Left cardiac atrium (tissue), 4 donors: ENCODE measurements at regions not wholly inside any gene's neighbourhood (a gene's known extent, or its start where the extent isn't known, plus 50 kb on each side); places are given as distances from the start of the nearest gene placed in this dataset.

Source experiments
- ATAC-seq, 2 donors: fragments of 200-7000 bp; cut with Tn5 transposase; one replicate each; pipeline ENCODE4 v1.9.1; 2020; ENCODE audit warnings: mild to moderate bottlenecking in 2 of 2, moderate library complexity in 2 of 2
- DNase-seq: peaks from one replicate; pipeline ENCODE4 v3.0.0-alpha.2; 2020
- intact Hi-C, 2 donors: fragments of 100-400 bp; cut with DNase I; formaldehyde crosslinking; loops; one replicate each; pipeline versions ENCODE4 v1.14.1 to v1.15.1; 2022 to 2023
- donor health status: DM: no; HTN: yes; CAD: no.
- donor health status: DM: no; HTN: yes; CAD: no; lungs with severe emphysema.
- donor health status: DM: yes; HTN: yes; CAD: no.
- donor health status: Dilated cardiomyopathy.

- DNase-seq (no peak), ATAC-seq (no peak)
- intact Hi-C loops, result no loop called here
Measured at GRCh38 chr9:31637265-31637664, 747.2 kb upstream of the ACO1 start.

GRCh38 chr9:31637861-31638260 is 746.6 kb upstream of the ACO1 start:
- no peak for DNase-seq
- intact Hi-C loops, result no loop called here
- ATAC-seq, result no peak

DNA sequence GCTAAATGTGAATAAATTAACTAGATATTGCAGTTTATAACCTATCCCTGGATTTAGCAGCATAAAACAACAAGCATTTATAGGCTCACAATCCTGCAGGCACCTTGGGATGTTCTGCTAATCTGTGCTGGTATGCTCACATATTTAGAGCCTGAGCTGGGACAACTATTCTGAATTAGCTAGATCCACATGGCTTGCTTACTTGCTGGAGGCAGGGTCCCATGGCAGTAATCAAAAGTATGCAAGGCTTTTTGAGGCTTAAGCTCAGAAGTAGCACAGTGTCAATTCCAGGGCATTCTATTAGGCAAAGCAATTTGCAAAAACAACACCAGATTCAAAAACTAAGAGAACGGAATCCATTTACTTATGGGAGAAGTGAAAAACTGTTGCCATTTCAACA is 745.0 kb upstream of the ACO1 start:
- ATAC-seq (no peak), DNase-seq (no peak)
- intact Hi-C loops, result no loop called here

GRCh38 chr9:31669311-31669710 is 715.1 kb upstream of the ACO1 start:
- DNase-seq, result no peak
- intact Hi-C loops, result no loop called here
- no peak for ATAC-seq

GRCh38 chr9:31671011-31671410 is 713.4 kb upstream of the ACO1 start:
- DNase-seq, result no peak
- intact Hi-C loops, result no loop called here
- no peak for ATAC-seq

- DNase-seq (no peak), ATAC-seq (no peak)
- intact Hi-C loops, result no loop called here
Measured at GRCh38 chr9:31674264-31674663, 710.2 kb upstream of the ACO1 start.

DNA sequence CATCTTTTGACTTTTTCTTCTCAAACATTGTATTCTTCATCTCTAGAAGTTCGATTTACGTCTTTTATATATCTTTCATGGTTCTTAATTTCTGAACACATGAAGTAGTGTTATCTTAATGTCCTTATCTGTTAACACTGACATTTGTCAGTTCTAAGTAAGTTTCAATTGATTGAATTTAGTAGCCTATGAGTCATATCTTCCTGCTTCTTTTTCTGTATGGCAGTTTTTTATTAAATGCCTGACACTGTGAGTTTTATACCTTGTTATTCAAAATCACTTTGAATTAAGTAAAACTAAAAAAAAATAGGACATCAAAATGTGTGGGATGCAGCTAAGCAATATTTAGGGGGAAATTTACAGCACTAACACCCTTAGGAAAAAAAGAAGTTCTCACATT is 707.0 kb upstream of the ACO1 start:
- DNase-seq, result no peak
- no peak for ATAC-seq
- intact Hi-C loops, result no loop called here

GRCh38 chr9:31677877-31678276 is 706.6 kb upstream of the ACO1 start:
- DNase-seq (no peak), ATAC-seq (no peak)
- intact Hi-C loops, result no loop called here

GRCh38 chr9:31683116-31683515 is 701.3 kb upstream of the ACO1 start:
- ATAC-seq (no peak), DNase-seq (no peak)
- intact Hi-C loops, result no loop called here

- intact Hi-C loops, result no loop called here
- DNase-seq, result no peak
- no peak for ATAC-seq
Measured at GRCh38 chr9:31697956-31698355, 686.5 kb upstream of the ACO1 start.

- ATAC-seq, result no peak
- intact Hi-C loops, result no loop called here
- no peak for DNase-seq
Measured at GRCh38 chr9:31699836-31700235, 684.6 kb upstream of the ACO1 start.

GRCh38 chr9:31700252-31701045 is 684.0 kb upstream of the ACO1 start:
- DNase-seq (no peak), ATAC-seq (no peak)
- intact Hi-C loops, result no loop called here

DNA sequence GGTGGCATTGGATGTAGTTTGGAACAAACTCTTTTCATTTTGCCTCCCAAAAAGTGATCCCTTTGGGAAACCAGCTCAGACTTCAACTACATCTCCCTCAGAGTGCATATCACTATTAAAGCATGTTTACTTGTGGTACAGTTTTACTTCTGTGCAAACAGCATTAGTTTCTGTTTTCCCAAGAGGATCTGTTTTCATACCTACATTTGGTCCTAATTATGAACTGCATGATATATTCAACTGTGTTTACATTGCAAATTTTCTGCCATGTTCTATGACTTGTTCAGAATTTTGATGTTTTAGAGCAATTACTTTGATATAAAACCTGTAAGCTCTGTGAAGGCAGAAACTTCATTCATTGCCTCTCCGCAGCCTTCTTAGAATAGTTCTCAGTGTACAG is 681.5 kb upstream of the ACO1 start:
- intact Hi-C loops, result no loop called here
- no peak for ATAC-seq
- no peak for DNase-seq

- intact Hi-C loops, result no loop called here
- ATAC-seq (peak in 1 of 2 donors; percentile 30), DNase-seq (peak; percentile 27)
Measured at GRCh38 chr9:31715250-31715649, 669.2 kb upstream of the ACO1 start.

DNA sequence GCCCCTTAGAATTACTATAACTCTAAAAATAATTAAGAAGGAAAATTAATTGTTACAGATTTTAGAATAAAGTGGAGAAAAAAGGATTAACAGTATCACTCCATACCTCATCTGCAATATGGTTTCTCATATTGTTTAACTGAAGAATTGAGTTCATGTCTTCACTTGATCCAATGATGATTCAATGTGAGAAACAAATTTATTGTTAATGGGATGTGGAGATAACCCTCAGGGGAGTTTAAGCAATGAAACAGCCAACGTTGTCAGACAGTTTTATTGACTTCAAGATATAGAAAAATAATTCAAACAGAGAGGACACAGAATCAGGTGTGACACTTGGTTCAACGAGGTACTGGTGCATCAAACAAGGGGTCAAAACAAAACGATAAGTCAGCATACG is 665.2 kb upstream of the ACO1 start:
- ATAC-seq, result no peak
- intact Hi-C loops, result no loop called here

DNA sequence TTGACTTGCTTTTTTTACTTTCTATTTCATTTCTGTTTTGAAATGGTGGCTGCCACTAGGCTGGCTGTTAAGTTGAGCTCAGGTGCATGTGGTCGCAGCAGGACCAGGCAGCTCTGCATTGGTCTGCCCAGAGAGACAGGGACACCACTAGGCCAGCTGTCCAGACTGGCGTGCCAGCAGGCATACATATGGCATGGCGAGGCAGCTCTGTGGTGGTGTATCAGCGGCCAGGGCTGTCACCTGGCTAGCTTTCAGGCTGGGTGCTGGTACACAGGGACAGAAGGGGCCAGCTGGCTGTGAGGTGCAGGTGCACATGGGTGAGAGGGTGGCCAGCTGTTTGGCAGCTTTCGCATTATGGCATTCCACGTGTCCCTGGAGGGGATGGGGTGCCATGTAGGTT is 654.0 kb upstream of the ACO1 start:
- DNase-seq (no peak), ATAC-seq (no peak)
- intact Hi-C loops, result no loop called here

More for the DNA sequence above, 665.2 kb upstream of the ACO1 start:
- DNase-seq, result no peak

GRCh38 chr9:31733166-31733565 is 651.3 kb upstream of the ACO1 start:
- no peak for DNase-seq
- ATAC-seq, result no peak
- intact Hi-C loops, result no loop called here

DNA sequence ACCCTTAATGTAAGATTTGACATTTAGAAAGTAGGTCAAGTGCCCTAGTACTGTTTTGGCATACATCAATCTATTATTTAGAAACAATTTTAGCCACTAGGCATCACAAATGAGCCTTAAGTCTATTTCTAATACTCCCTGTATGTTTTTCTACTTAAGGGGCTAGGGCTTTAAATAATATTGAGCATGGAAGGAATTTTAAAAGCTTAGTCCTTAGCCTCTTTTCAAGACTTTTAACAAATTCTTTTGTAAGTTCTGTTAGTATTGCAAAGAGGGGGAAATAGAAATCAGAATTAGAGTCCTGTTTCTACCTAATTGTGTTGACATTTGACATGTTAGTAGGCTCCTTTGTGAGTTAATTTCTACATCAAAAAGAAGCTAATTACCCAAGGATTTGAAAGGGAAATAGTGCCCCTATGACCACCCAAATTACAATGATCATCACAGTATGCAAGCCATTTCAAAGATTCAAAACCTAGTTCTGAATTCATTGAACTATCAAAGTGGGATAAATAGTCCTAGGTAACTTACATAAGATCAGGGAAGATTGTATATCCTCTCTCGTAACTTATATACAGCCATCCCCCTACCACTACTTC is 647.8 kb upstream of the ACO1 start:
- no peak for DNase-seq
- no peak for ATAC-seq

GRCh38 chr9:31740705-31741104 is 643.7 kb upstream of the ACO1 start:
- intact Hi-C loops, result no loop called here
- DNase-seq (no peak), ATAC-seq (no peak)

More for the DNA sequence above, 647.8 kb upstream of the ACO1 start:
- intact Hi-C loops, result no loop called here

DNA sequence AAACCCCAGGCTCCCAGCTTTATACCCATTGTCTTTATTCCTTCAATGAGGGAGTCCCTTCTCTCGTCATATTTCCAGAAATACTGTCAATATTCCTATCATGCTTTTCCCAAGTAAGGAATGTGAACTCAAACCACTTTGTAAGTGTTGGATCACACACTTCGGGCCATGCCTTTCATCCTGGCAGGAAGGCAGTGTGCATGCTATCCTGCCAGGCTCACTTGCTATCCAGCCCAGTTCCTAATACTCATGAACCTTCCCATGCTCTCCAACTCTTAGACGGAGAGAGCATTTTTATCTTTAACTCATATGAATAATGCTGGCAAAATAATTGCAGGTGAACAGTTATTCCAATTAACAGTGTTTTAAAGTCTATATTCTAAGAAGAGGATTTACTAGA is 639.9 kb upstream of the ACO1 start:
- intact Hi-C loops, result no loop called here
- no peak for DNase-seq
- peak in 1 of 2 donors; percentile 39 for ATAC-seq

DNA sequence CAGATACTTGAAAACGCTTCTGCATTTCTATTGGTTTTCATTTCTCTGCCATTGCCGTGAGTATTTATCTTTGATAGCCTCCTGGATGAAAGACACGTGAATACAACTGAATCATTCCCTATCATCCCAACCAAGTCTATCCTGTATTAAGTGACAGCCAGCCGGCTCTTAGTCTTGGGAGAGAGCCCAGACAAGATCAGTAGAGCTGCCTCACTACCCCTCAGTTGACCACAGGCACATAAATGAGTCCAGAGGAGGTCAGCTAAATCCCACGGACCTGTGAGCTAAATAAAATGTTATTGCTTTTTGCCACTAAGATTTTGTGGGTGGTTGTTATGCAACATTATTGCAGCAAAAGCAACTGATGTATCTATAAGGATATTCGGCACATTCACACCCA is 639.0 kb upstream of the ACO1 start:
- DNase-seq, result no peak
- ATAC-seq, result peak in 1 of 2 donors; percentile 51
- intact Hi-C loops, result no loop called here
